K562 (cell line): ENCODE measurements at regions not wholly inside any gene's neighbourhood (a gene's known extent, or its start where the extent isn't known, plus 50 kb on each side); places are given as distances from the start of the nearest gene placed in this dataset.

Source experiments
- ATAC-seq: fragments of 200-7000 bp; cut with Tn5 transposase; 3 replicates; pipeline ENCODE4 v1.9.1; 2020; ENCODE audit warnings: moderate library complexity
- BruUV-seq: library from RNA; stranded (reverse); fragments of 400-500 nt; replicated peaks from 2 replicates; lab custom pipeline; 2021; lab: Mats Ljungman, UMichigan
- CTCF ChIA-PET: fragments of 300-600 bp; formaldehyde crosslinking; extraction: SDS; loops from one replicate; lab custom pipeline; 2021; ENCODE audit warnings: low intra/inter-chr PET ratio; lab: Yijun Ruan, JAX
- POLR2A ChIA-PET: fragments of 300-600, 350-650 bp; sonication (Branson Sonifier 250); formaldehyde crosslinking; extraction: SDS; loops from one replicate; lab custom pipeline; 2021; ENCODE audit warnings: antibody characterized with exemption, inconsistent platforms; lab: Yijun Ruan, JAX
- DNase-seq, 4 experiments: peaks; one replicate each; pipeline versions ENCODE4 v3.0.0 to v3.0.0-alpha.2; 2011 to 2018; ENCODE audit warnings: low spot score in 3 of 4, mixed read lengths in 3 of 4; ENCODE audit errors: extremely low read depth in 1 of 4
- FAIRE-seq: peaks from 2 replicates; lab custom pipeline; 2011; peaks lifted over from hg19 to GRCh38; lab: Jason Lieb, UNC
- H2AFZ ChIP-seq: 2 replicates; pipeline ENCODE4 v1.6.0; 2011; ENCODE audit warnings: low read depth, low read length, control low read depth, inconsistent platforms
- H3K27ac ChIP-seq: fragments of 200-600 bp; 3 replicates; pipeline ENCODE4 v1.8.0; 2011; ENCODE audit warnings: low read depth, mild to moderate bottlenecking, control low read depth, inconsistent platforms, low read length, moderate library complexity, mixed read lengths; ENCODE audit errors: extremely low read depth
- H3K27me3 ChIP-seq, 2 experiments: fragments of 300-600 bp in 1 of 2; 2 replicates in 1 of 2; 3 replicates in 1 of 2; pipeline versions ENCODE4 v1.6.0 to v1.8.0; 2011; ENCODE audit warnings: inconsistent platforms in 2 of 2, low read length in 2 of 2, mild to moderate bottlenecking in 1 of 2, mixed read lengths in 1 of 2, moderate library complexity in 1 of 2; ENCODE audit not compliant: control insufficient read depth in 2 of 2, insufficient read depth in 2 of 2
- H3K36me3 ChIP-seq: fragments of 300-600 bp; 3 replicates; pipeline ENCODE4 v1.8.0; 2011; ENCODE audit warnings: mild to moderate bottlenecking, low read length, inconsistent platforms; ENCODE audit not compliant: control insufficient read depth, insufficient read depth
- H3K4me1 ChIP-seq, 2 experiments: fragments of 200-600 bp in 1 of 2; replicated peaks in 1 of 2; 2 replicates in 1 of 2; 3 replicates in 1 of 2; pipeline versions ENCODE4 v1.5.1 to v1.8.0; 2011; ENCODE audit warnings: inconsistent platforms in 2 of 2, low read length in 2 of 2, mild to moderate bottlenecking in 1 of 2, mixed read lengths in 1 of 2, moderate library complexity in 1 of 2; ENCODE audit not compliant: control insufficient read depth in 2 of 2, insufficient read depth in 2 of 2
- H3K4me2 ChIP-seq: 2 replicates; pipeline ENCODE4 v1.6.1; 2011; ENCODE audit warnings: low read length, control low read depth, inconsistent platforms, mixed read lengths; ENCODE audit not compliant: insufficient read depth
- H3K4me3 ChIP-seq: fragments of 200-600 bp; sonication (generic), shearing (Covaris generic); 2 replicates; pipeline ENCODE4 v1.5.1; 2016; ENCODE audit warnings: control low read depth, inconsistent platforms
- H3K79me2 ChIP-seq: fragments of 200-600 bp; 3 replicates; pipeline ENCODE4 v1.8.0; 2011; ENCODE audit warnings: low read length, inconsistent platforms; ENCODE audit not compliant: control insufficient read depth, insufficient read depth
- H3K9ac ChIP-seq, 2 experiments: 2 replicates each; pipeline versions ENCODE4 v1.6.0 to v1.6.1; 2011; ENCODE audit warnings: low read depth in 2 of 2, low read length in 2 of 2, control low read depth in 1 of 2, inconsistent platforms in 1 of 2, mild to moderate bottlenecking in 1 of 2, mixed read lengths in 1 of 2; ENCODE audit not compliant: insufficient read depth in 1 of 2
- H3K9me1 ChIP-seq: one replicate; pipeline ENCODE4 v1.6.0; 2011; ENCODE audit warnings: inconsistent platforms, mild to moderate bottlenecking, low read length, moderate library complexity; ENCODE audit not compliant: control insufficient read depth, insufficient read depth
- H3K9me3 ChIP-seq: replicated peaks from 2 replicates; pipeline ENCODE4 v1.5.1; 2011; ENCODE audit warnings: low read depth, low read length, inconsistent platforms; ENCODE audit not compliant: control insufficient read depth, insufficient read depth
- H4K20me1 ChIP-seq: replicated peaks from 2 replicates; pipeline ENCODE4 v1.6.1; 2011; ENCODE audit warnings: low read length, inconsistent platforms, mixed read lengths; ENCODE audit not compliant: control insufficient read depth, insufficient read depth
- BHLHE40 ChIP-seq: IDR thresholded peaks from 2 replicates; pipeline ENCODE4 v1.6.1; 2011; ENCODE audit warnings: low read length, improper control_type of control experiment
- E4F1 ChIP-seq: fragments of 250-450 bp; sonication (Bioruptor Pico); IDR thresholded peaks from 2 replicates; pipeline ENCODE4 v1.5.0; 2021; ENCODE audit warnings: mild to moderate bottlenecking, borderline replicate concordance
- PBX2 ChIP-seq, 2 experiments: IDR thresholded peaks in 1 of 2; conservative IDR thresholded peaks in 1 of 2; 2 replicates each; pipeline ENCODE4 v1.6.1; 2016; ENCODE audit warnings: low read depth in 2 of 2, mild to moderate bottlenecking in 1 of 2, missing compliant biosample characterization in 1 of 2, missing genetic modification characterization in 1 of 2, moderate library complexity in 1 of 2
- PML ChIP-seq: IDR thresholded peaks from 2 replicates; pipeline ENCODE4 v1.6.1; 2012; ENCODE audit warnings: low read length, inconsistent platforms
- PRMT5 ChIP-seq: sonication (generic); formaldehyde crosslinking; IDR thresholded peaks from 2 replicates; pipeline ENCODE4 v1.5.0; 2020; ENCODE audit warnings: missing genetic modification reagents
- RAD51 ChIP-seq: fragments of 450-650 bp; IDR thresholded peaks from 2 replicates; pipeline ENCODE4 v1.7.1; 2016; ENCODE audit warnings: low read depth, mild to moderate bottlenecking, borderline replicate concordance
- TAF9B ChIP-seq: fragments of 450-650 bp; IDR thresholded peaks from 2 replicates; pipeline ENCODE4 v1.6.1; 2018; ENCODE audit warnings: mild to moderate bottlenecking; ENCODE audit not compliant: partially characterized antibody
- TCF15 ChIP-seq: fragments of 250-450 bp; sonication (Bioruptor Pico); IDR thresholded peaks from 2 replicates; pipeline ENCODE4 v1.8.0; 2022; ENCODE audit warnings: moderate library complexity, mild to moderate bottlenecking, inconsistent platforms
- WGBS: fragments of 100-300 bp; shearing (Covaris generic); methylation state at CpG from one replicate; pipeline ENCODE4 v1.1.6; 2016; ENCODE audit warnings: low coverage, mixed read lengths; ENCODE audit not compliant: insufficient coverage; ENCODE audit errors: missing lambda C conversion rate; 5-methylcytosine and 5-hydroxymethylcytosine counted together
- in situ Hi-C: fragments of 300-500 bp; cut with MboI; formaldehyde crosslinking; loops from 4 replicates; pipeline ENCODE4 v1.15.0; 2018; ENCODE audit warnings: inconsistent platforms, mixed read lengths
- intact Hi-C: fragments of 100-400 bp; cut with micrococcal nuclease; formaldehyde crosslinking; loops from 2 replicates; pipeline ENCODE4 v1.14.2; 2022

- Histone ChIP-seq H3K4me3 (no peak overlapping the region), H3K9me1 (no peaks in the 10 kb centered on the region), H3K4me2 (no peak overlapping the region), H4K20me1 (no peaks in the 10 kb centered on the region), H3K4me1 (no peaks in the 10 kb centered on the region; a peak in 1 of 5 replicates), H3K79me2 (no peaks in the 10 kb centered on the region), H3K36me3 (no peaks in the 10 kb centered on the region), H2AFZ (no peak overlapping the region), H3K27ac (no peak overlapping the region), H3K9me3 (no peaks in the 10 kb centered on the region), H3K9ac (no peak overlapping the region), H3K27me3 (peaks cover 0 to 10% of the 10 kb centered on the region in 2 experiments; a peak in 1 of 5 replicates)
- 0% methylated on average over 3 of the region's 3 CpGs for WGBS
- no peak for FAIRE-seq
- intact Hi-C loops = no loop called here
- in situ Hi-C loops = no loop called here
- DNase-seq = no peak
- ATAC-seq = no peak
- ChIA-PET CTCF (no interaction called here), POLR2A (no interaction called here)
- BruUV-seq = no TSS peak
- TF ChIP-seq E4F1 (CRISPR knock-in tag) (no peak), TAF9B (no peak), PBX2 (CRISPR knock-in tag; IDR thresholded peaks at IDR 0.05; ENCODE audit: low read depth) (no peak), PBX2 (tag; conservative IDR thresholded peaks at IDR 0.05; ENCODE audit: low read depth) (no peak), TCF15 (no peak), PML (no peak), PRMT5 (CRISPR knock-in tag) (no peak), BHLHE40 (no peak), RAD51 (no peak)
Observed at GRCh38 chr6:109912952-109913351, 65.2 kb upstream of the GPR6 start.
